Astrocyte (in vitro differentiated cells and primary cell): ENCODE measurements at regions not wholly inside any gene's neighbourhood (a gene's known extent, or its start where the extent isn't known, plus 50 kb on each side); places are given as distances from the start of the nearest gene placed in this dataset.

Source experiments
- EZH2 ChIP-seq: IDR thresholded peaks from 2 replicates; pipeline ENCODE4 v1.6.1; 2012; ENCODE audit warnings: mild to moderate bottlenecking, low read length, inconsistent platforms; ENCODE audit not compliant: insufficient read depth
- TF ChIP-seq, protein P1 (sequence below): IDR thresholded peaks from 2 replicates; pipeline ENCODE4 v1.5.1; 2011; ENCODE audit warnings: low read depth, mild to moderate bottlenecking, inconsistent platforms, low read length, moderate library complexity; ENCODE audit not compliant: insufficient read depth

DNA sequence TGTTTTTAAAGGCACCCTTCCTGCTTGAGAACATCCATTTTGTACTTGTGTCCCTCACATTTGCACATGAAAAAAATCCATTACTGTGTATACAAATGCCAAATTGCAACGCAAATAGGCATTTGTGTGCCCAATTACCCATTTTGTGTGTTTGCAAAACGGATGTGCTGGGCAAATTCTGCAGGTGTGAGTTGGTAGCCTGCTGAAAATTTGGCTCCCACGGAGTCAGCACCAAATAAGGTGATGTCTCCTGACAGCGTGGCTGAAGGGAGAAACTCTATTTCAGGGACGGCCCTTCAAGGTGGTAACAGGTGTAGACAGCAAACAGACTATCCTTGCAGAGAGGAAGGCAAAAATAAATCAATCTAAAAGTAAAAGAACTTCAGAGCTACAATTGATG lies 661.1 kb downstream of the BCL11A start:
- TF ChIP-seq, protein P1, sequence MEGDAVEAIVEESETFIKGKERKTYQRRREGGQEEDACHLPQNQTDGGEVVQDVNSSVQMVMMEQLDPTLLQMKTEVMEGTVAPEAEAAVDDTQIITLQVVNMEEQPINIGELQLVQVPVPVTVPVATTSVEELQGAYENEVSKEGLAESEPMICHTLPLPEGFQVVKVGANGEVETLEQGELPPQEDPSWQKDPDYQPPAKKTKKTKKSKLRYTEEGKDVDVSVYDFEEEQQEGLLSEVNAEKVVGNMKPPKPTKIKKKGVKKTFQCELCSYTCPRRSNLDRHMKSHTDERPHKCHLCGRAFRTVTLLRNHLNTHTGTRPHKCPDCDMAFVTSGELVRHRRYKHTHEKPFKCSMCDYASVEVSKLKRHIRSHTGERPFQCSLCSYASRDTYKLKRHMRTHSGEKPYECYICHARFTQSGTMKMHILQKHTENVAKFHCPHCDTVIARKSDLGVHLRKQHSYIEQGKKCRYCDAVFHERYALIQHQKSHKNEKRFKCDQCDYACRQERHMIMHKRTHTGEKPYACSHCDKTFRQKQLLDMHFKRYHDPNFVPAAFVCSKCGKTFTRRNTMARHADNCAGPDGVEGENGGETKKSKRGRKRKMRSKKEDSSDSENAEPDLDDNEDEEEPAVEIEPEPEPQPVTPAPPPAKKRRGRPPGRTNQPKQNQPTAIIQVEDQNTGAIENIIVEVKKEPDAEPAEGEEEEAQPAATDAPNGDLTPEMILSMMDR = no peak
- TF ChIP-seq EZH2 = no peak
